ENCODE measurements at regions not wholly inside any gene's neighbourhood (a gene's known extent, or its start where the extent isn't known, plus 50 kb on each side); places are given as distances from the start of the nearest gene placed in this dataset.

- TF ChIP-seq RAD21 (IDR thresholded peaks at IDR 0.05; ENCODE audit: low read depth) = no peak
- no peak for TF ChIP-seq CTCF (IDR thresholded peaks at IDR 0.05 in 2 of 3, conservative IDR thresholded peaks at IDR 0.05 in 1 of 3; ENCODE audit: borderline replicate concordance in 1 of 3, insufficient read depth in 1 of 3, low read depth in 2 of 3, low read length in 2 of 3)
- TF ChIP-seq POLR2A (IDR thresholded peaks at IDR 0.05; ENCODE audit: borderline replicate concordance, extremely low read depth, insufficient read depth, insufficient read length) = no peak
- no peak for TF ChIP-seq SP1 (IDR thresholded peaks at IDR 0.05; ENCODE audit: low read depth)
- no peak for TF ChIP-seq CEBPB (IDR thresholded peaks at IDR 0.05; ENCODE audit: low read depth)
- no peak for TF ChIP-seq POLR2AphosphoS5 (IDR thresholded peaks at IDR 0.05; ENCODE audit: low read depth, low read length)
- no peak for TF ChIP-seq TCF7L2 (IDR thresholded peaks at IDR 0.05; ENCODE audit: borderline replicate concordance, extremely low read depth, insufficient read depth, insufficient read length)
- no peak for TF ChIP-seq ZFX (IDR thresholded peaks at IDR 0.05)
These were observed 325.4 kb downstream of the ZFHX3 start for GRCh38 chr16:72722552-72722951.

Data from HCT116 (cell line).